HG02885 (cell line): ENCODE measurements at regions not wholly inside any gene's neighbourhood (a gene's known extent, or its start where the extent isn't known, plus 50 kb on each side); places are given as distances from the start of the nearest gene placed in this dataset.

Experiments
- ATAC-seq: cut with Tn5 transposase; IDR thresholded peaks from one replicate; pipeline ENCODE4 v1.9.1; 2021; ENCODE audit warnings: mild to moderate bottlenecking; ENCODE audit not compliant: unreplicated experiment, poor library complexity

- ATAC-seq, result no peak
Observed at GRCh38 chr4:162952232-162952631, 214.5 kb downstream of the NAF1 start.

- no peak for ATAC-seq
Observed at GRCh38 chr4:162945713-162946112, 221.0 kb downstream of the NAF1 start.

GRCh38 chr4:162943263-162943662 is 223.4 kb downstream of the NAF1 start:
- ATAC-seq, result no peak

- ATAC-seq, result no peak
Observed at GRCh38 chr4:162938738-162939485, 227.8 kb downstream of the NAF1 start.

GRCh38 chr4:162935214-162935613 is 231.5 kb downstream of the NAF1 start:
- no peak for ATAC-seq

- ATAC-seq, result no peak
Observed at GRCh38 chr4:162931286-162931685, 235.4 kb downstream of the NAF1 start.

- ATAC-seq, result no peak
Observed at GRCh38 chr4:162921178-162921785, 245.4 kb downstream of the NAF1 start.

- no peak for ATAC-seq
Observed at GRCh38 chr4:162920649-162921048, 246.0 kb downstream of the NAF1 start.

GRCh38 chr4:162912482-162912881 is 254.2 kb downstream of the NAF1 start:
- no peak for ATAC-seq

- ATAC-seq, result no peak
Observed at GRCh38 chr4:162911349-162911748, 255.3 kb downstream of the NAF1 start.

GRCh38 chr4:162909952-162910351 is 256.7 kb downstream of the NAF1 start:
- ATAC-seq, result no peak

- no peak for ATAC-seq
Observed at GRCh38 chr4:162894387-162894786, 272.3 kb downstream of the NAF1 start.

- peak; percentile 99 for ATAC-seq
Observed at GRCh38 chr4:162891788-162892707, 274.6 kb downstream of the NAF1 start.

- no peak for ATAC-seq
Observed at GRCh38 chr4:162878096-162878495, 288.6 kb downstream of the NAF1 start.

GRCh38 chr4:162874748-162875147 is 291.9 kb downstream of the NAF1 start:
- ATAC-seq, result no peak

GRCh38 chr4:162871990-162872389 is 294.7 kb downstream of the NAF1 start:
- no peak for ATAC-seq

- no peak for ATAC-seq
Observed at GRCh38 chr4:162869157-162869556, 297.5 kb downstream of the NAF1 start.

- ATAC-seq, result no peak
Observed at GRCh38 chr4:162866565-162866964, 300.1 kb downstream of the NAF1 start.

GRCh38 chr4:162865102-162865501 is 301.6 kb downstream of the NAF1 start:
- ATAC-seq, result no peak

- ATAC-seq, result no peak
Observed at GRCh38 chr4:162853788-162854187, 312.9 kb downstream of the NAF1 start.

- ATAC-seq, result no peak
Observed at GRCh38 chr4:162852642-162853041, 314.0 kb downstream of the NAF1 start.
